ENCODE measurements at regions not wholly inside any gene's neighbourhood (a gene's known extent, or its start where the extent isn't known, plus 50 kb on each side); places are given as distances from the start of the nearest gene placed in this dataset.

GRCh38 chr3:193788189-193788991, 195.4 kb downstream of the OPA1 start:
- Histone ChIP-seq H4K20me1 (ENCODE audit: insufficient read depth) (no peaks in the 10 kb centered on the region), H3K79me2 (replicated peaks; ENCODE audit: insufficient read depth, low read length) (no peaks in the 10 kb centered on the region), H3K36me3 (ENCODE audit: insufficient read depth, low read length) (no peaks in the 10 kb centered on the region), H3K27me3 (ENCODE audit: insufficient read depth, low read depth, low read length) (peaks cover 8% of the 10 kb centered on the region), H3K9ac (ENCODE audit: low read length) (no peak overlapping the region), H3K27ac (ENCODE audit: low read length) (no peak overlapping the region), H3K9me2 (ENCODE audit: insufficient read depth, low read length) (no peaks in the 10 kb centered on the region), H3F3A (ENCODE audit: insufficient read depth, low read length, poor library complexity, severe bottlenecking) (no peaks in the 10 kb centered on the region), H3K4me2 (ENCODE audit: low read length) (no peak overlapping the region), H3K4me3 (ENCODE audit: low read length) (no peak overlapping the region), H2AFZ (ENCODE audit: low read depth, low read length) (no peak overlapping the region), H3K9me3 (ENCODE audit: low read length) (no peaks in the 10 kb centered on the region)
- TF ChIP-seq SMC3 (conservative IDR thresholded peaks at IDR 0.05; ENCODE audit: poor library complexity) (peak; percentile 48), TAF1 (IDR thresholded peaks at IDR 0.05; ENCODE audit: low read depth) (no peak), CTCF (IDR thresholded peaks at IDR 0.05; ENCODE audit: poor library complexity, severe bottlenecking) (peak; percentile 53), RAD21 (conservative IDR thresholded peaks at IDR 0.05) (peak; percentile 58)

GRCh38 chr3:193789455-193789854, 196.4 kb downstream of the OPA1 start:
- Histone ChIP-seq H2AFZ (ENCODE audit: low read depth, low read length) (no peak overlapping the region), H3K9me2 (ENCODE audit: insufficient read depth, low read length) (no peaks in the 10 kb centered on the region), H3K9me3 (ENCODE audit: low read length) (no peaks in the 10 kb centered on the region), H3K4me3 (ENCODE audit: low read length) (no peak overlapping the region), H3K4me2 (ENCODE audit: low read length) (no peak overlapping the region), H3K9ac (ENCODE audit: low read length) (no peak overlapping the region), H3F3A (ENCODE audit: insufficient read depth, low read length, poor library complexity, severe bottlenecking) (no peaks in the 10 kb centered on the region), H3K27me3 (ENCODE audit: insufficient read depth, low read depth, low read length) (peaks cover 4% of the 10 kb centered on the region), H4K20me1 (ENCODE audit: insufficient read depth) (no peaks in the 10 kb centered on the region), H3K27ac (ENCODE audit: low read length) (no peak overlapping the region), H3K79me2 (replicated peaks; ENCODE audit: insufficient read depth, low read length) (no peaks in the 10 kb centered on the region), H3K36me3 (ENCODE audit: insufficient read depth, low read length) (no peaks in the 10 kb centered on the region)
- no peak for TF ChIP-seq SMC3 (conservative IDR thresholded peaks at IDR 0.05; ENCODE audit: poor library complexity)

GRCh38 chr3:193790086-193790990, 197.3 kb downstream of the OPA1 start:
- no peak overlapping the region for H3K4me2 ChIP-seq (ENCODE audit: low read length)
- H3K27ac ChIP-seq (ENCODE audit: low read length) = no peak overlapping the region
- H4K20me1 ChIP-seq (ENCODE audit: insufficient read depth) = no peaks in the 10 kb centered on the region
- H3K9me2 ChIP-seq (ENCODE audit: insufficient read depth, low read length) = no peaks in the 10 kb centered on the region
- no peaks in the 10 kb centered on the region for H3F3A ChIP-seq (ENCODE audit: insufficient read depth, low read length, poor library complexity, severe bottlenecking)
- H3K4me3 ChIP-seq (ENCODE audit: low read length) = no peak overlapping the region
- H3K27me3 ChIP-seq (ENCODE audit: insufficient read depth, low read depth, low read length) = peaks cover 4% of the 10 kb centered on the region
- no peaks in the 10 kb centered on the region for H3K36me3 ChIP-seq (ENCODE audit: insufficient read depth, low read length)
- no peak overlapping the region for H3K9ac ChIP-seq (ENCODE audit: low read length)
- H3K79me2 ChIP-seq (replicated peaks; ENCODE audit: insufficient read depth, low read length) = no peaks in the 10 kb centered on the region
- no peak for TF ChIP-seq MXI1 (conservative IDR thresholded peaks at IDR 0.05; ENCODE audit: poor library complexity, severe bottlenecking)
- no peak for TF ChIP-seq POLR2AphosphoS5 (IDR thresholded peaks at IDR 0.05)
- no peak for TF ChIP-seq REST (IDR thresholded peaks at IDR 0.05; ENCODE audit: borderline replicate concordance)
- TF ChIP-seq EZH2 (IDR thresholded peaks at IDR 0.05; ENCODE audit: borderline replicate concordance, insufficient read depth, low read length, poor library complexity, severe bottlenecking) = no peak
- no peak for TF ChIP-seq RAD21 (conservative IDR thresholded peaks at IDR 0.05)
- no peak for TF ChIP-seq CTCF (IDR thresholded peaks at IDR 0.05; ENCODE audit: poor library complexity, severe bottlenecking)
- no peak for TF ChIP-seq TAF1 (IDR thresholded peaks at IDR 0.05; ENCODE audit: low read depth)
- TF ChIP-seq EP300 (conservative IDR thresholded peaks at IDR 0.05; ENCODE audit: poor library complexity, severe bottlenecking) = no peak
- no peak for TF ChIP-seq SMC3 (conservative IDR thresholded peaks at IDR 0.05; ENCODE audit: poor library complexity)
- H3K9me3 ChIP-seq (ENCODE audit: low read length) = no peaks in the 10 kb centered on the region
- no peak overlapping the region for H2AFZ ChIP-seq (ENCODE audit: low read depth, low read length)

Data from neural cell (in vitro differentiated cells).